Mesenchymal stem cell (in vitro differentiated cells and primary cell): ENCODE measurements at regions not wholly inside any gene's neighbourhood (a gene's known extent, or its start where the extent isn't known, plus 50 kb on each side); places are given as distances from the start of the nearest gene placed in this dataset.

Source experiments
- DNase-seq: peaks from one replicate; pipeline ENCODE4 v3.0.0-alpha.2; 2013
- H2AFZ ChIP-seq: one replicate; pipeline ENCODE4 v1.6.1; 2013; ENCODE audit warnings: low read depth, mild to moderate bottlenecking, control low read depth, inconsistent platforms, low read length, moderate library complexity
- H2AK5ac ChIP-seq: 2 replicates; pipeline ENCODE4 v1.6.1; 2013; ENCODE audit warnings: low read length, moderate library complexity, mild to moderate bottlenecking, inconsistent platforms; ENCODE audit not compliant: severe bottlenecking
- H2BK120ac ChIP-seq: one replicate; pipeline ENCODE4 v1.6.1; 2013; ENCODE audit warnings: low read depth, mild to moderate bottlenecking, inconsistent platforms, low read length, moderate library complexity
- H2BK12ac ChIP-seq, 2 experiments: one replicate each; pipeline ENCODE4 v1.6.1; 2013; ENCODE audit warnings: inconsistent platforms in 2 of 2, low read length in 2 of 2, mild to moderate bottlenecking in 2 of 2, moderate library complexity in 2 of 2, control low read depth in 1 of 2
- H2BK15ac ChIP-seq: one replicate; pipeline ENCODE4 v1.6.1; 2013; ENCODE audit warnings: mild to moderate bottlenecking, low read depth, inconsistent platforms; ENCODE audit not compliant: poor library complexity, severe bottlenecking
- H2BK5ac ChIP-seq: 2 replicates; pipeline ENCODE4 v1.6.1; 2013; ENCODE audit warnings: low read depth, mild to moderate bottlenecking, low read length, control low read depth, inconsistent platforms; ENCODE audit not compliant: poor library complexity, severe bottlenecking
- H3K14ac ChIP-seq, 2 experiments: one replicate each; pipeline ENCODE4 v1.6.1; 2013; ENCODE audit warnings: inconsistent platforms in 2 of 2, low read length in 2 of 2, control low read depth in 1 of 2, mild to moderate bottlenecking in 1 of 2, moderate library complexity in 1 of 2
- H3K18ac ChIP-seq, 2 experiments: one replicate each; pipeline ENCODE4 v1.6.1; 2013; ENCODE audit warnings: inconsistent platforms in 2 of 2, low read length in 2 of 2, control low read depth in 1 of 2, low read depth in 1 of 2, mild to moderate bottlenecking in 1 of 2
- H3K23ac ChIP-seq, 2 experiments: one replicate each; pipeline ENCODE4 v1.6.1; 2013; ENCODE audit warnings: inconsistent platforms in 2 of 2, low read length in 2 of 2, mild to moderate bottlenecking in 2 of 2, moderate library complexity in 2 of 2, control low read depth in 1 of 2
- H3K27ac ChIP-seq: 2 replicates; pipeline ENCODE4 v1.5.1; 2013; ENCODE audit warnings: mild to moderate bottlenecking, moderate library complexity, low read length, control low read depth, inconsistent platforms; ENCODE audit not compliant: poor library complexity, severe bottlenecking
- H3K27me3 ChIP-seq, 2 experiments: 2 replicates each; pipeline versions ENCODE4 v1.6.1 to v1.7.0; 2013; ENCODE audit warnings: low read length in 2 of 2, mild to moderate bottlenecking in 2 of 2, moderate library complexity in 2 of 2, control low read depth in 1 of 2, inconsistent platforms in 1 of 2; ENCODE audit not compliant: control insufficient read depth in 1 of 2, insufficient read depth in 1 of 2
- H3K36me3 ChIP-seq, 2 experiments: 2 replicates each; pipeline versions ENCODE4 v1.6.1 to v1.7.0; 2013; ENCODE audit warnings: low read length in 2 of 2, control low read depth in 1 of 2, inconsistent platforms in 1 of 2, low read depth in 1 of 2, mild to moderate bottlenecking in 1 of 2; ENCODE audit not compliant: insufficient read depth in 2 of 2, control insufficient read depth in 1 of 2
- H3K4ac ChIP-seq, 2 experiments: one replicate each; pipeline ENCODE4 v1.6.1; 2013; ENCODE audit warnings: inconsistent platforms in 2 of 2, low read length in 2 of 2, mild to moderate bottlenecking in 2 of 2, moderate library complexity in 2 of 2, control low read depth in 1 of 2, low read depth in 1 of 2
- H3K4me1 ChIP-seq: 2 replicates; pipeline ENCODE4 v1.6.1; 2013; ENCODE audit warnings: low read depth, low read length, control low read depth; ENCODE audit not compliant: control insufficient read depth, insufficient read depth
- H3K4me2 ChIP-seq: 2 replicates; pipeline ENCODE4 v1.6.1; 2013; ENCODE audit warnings: low read length, mild to moderate bottlenecking, inconsistent platforms; ENCODE audit not compliant: poor library complexity, severe bottlenecking
- H3K4me3 ChIP-seq, 2 experiments: 2 replicates each; pipeline versions ENCODE4 v1.5.1 to v1.7.0; 2013; ENCODE audit warnings: low read length in 2 of 2, mild to moderate bottlenecking in 2 of 2, control low read depth in 1 of 2, low read depth in 1 of 2; ENCODE audit not compliant: insufficient read depth in 1 of 2
- H3K79me1 ChIP-seq: replicated peaks from 2 replicates; pipeline ENCODE4 v1.6.1; 2013; ENCODE audit warnings: mild to moderate bottlenecking, control low read depth, low read length, inconsistent platforms; ENCODE audit not compliant: poor library complexity, severe bottlenecking
- H3K9ac ChIP-seq: 2 replicates; pipeline ENCODE4 v1.7.0; 2013; ENCODE audit warnings: mild to moderate bottlenecking, low read length, moderate library complexity
- H3K9me3 ChIP-seq: 2 replicates; pipeline ENCODE4 v1.7.0; 2013; ENCODE audit warnings: mild to moderate bottlenecking, low read length; ENCODE audit not compliant: control insufficient read depth
- H4K8ac ChIP-seq: one replicate; pipeline ENCODE4 v1.6.1; 2013; ENCODE audit warnings: inconsistent platforms, mild to moderate bottlenecking, low read length, moderate library complexity
- H4K91ac ChIP-seq: one replicate; pipeline ENCODE4 v1.6.1; 2013; ENCODE audit warnings: mild to moderate bottlenecking, low read length, inconsistent platforms
- WGBS: methylation state at CpG from one replicate; pipeline ENCODE4 v1.1.7; 2013; ENCODE audit warnings: mixed read lengths; 5-methylcytosine and 5-hydroxymethylcytosine counted together

DNA sequence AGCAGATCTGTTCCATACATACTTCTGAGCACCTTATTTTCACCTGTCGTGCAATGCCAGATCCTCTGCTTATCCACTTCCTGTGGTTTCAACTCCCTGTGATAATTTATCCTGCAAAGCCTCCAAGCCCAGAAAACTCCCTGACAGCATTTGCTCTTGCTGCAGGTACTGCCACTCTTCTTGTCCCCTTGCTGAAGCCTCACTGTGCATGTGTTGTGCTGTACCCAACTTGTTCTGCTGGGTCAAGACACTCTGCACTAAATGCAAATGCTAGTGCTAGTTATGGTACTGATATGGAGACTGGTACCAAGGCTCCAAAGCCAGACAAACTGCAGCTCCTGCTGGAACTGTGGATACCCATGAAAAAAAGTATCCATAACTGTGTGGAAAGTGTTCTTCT lies 315.4 kb upstream of the MIR17HG start:
- Histone ChIP-seq H2BK5ac (no peak overlapping the region), H3K14ac (no peak overlapping the region), H4K91ac (no peak overlapping the region), H3K27me3 (no peaks in the 10 kb centered on the region), H3K9me3 (no peaks in the 10 kb centered on the region), H2AFZ (no peak overlapping the region), H3K4me1 (no peaks in the 10 kb centered on the region), H3K4me2 (no peak overlapping the region), H3K27ac (no peak overlapping the region), H3K23ac (no peak overlapping the region), H3K4me3 (no peak overlapping the region), H4K8ac (no peak overlapping the region), H2BK120ac (no peak overlapping the region), H3K36me3 (no peaks in the 10 kb centered on the region), H2AK5ac (no peak overlapping the region), H2BK12ac (no peak overlapping the region), H3K4ac (no peak overlapping the region), H3K18ac (peak overlapping the region in 1 of 2 experiments; percentile 33), H3K9ac (no peak overlapping the region), H2BK15ac (no peak overlapping the region), H3K79me1 (no peaks in the 10 kb centered on the region)
- WGBS: 2% methylated on average over 1 of the region's 1 CpG
- no peak for DNase-seq

DNA sequence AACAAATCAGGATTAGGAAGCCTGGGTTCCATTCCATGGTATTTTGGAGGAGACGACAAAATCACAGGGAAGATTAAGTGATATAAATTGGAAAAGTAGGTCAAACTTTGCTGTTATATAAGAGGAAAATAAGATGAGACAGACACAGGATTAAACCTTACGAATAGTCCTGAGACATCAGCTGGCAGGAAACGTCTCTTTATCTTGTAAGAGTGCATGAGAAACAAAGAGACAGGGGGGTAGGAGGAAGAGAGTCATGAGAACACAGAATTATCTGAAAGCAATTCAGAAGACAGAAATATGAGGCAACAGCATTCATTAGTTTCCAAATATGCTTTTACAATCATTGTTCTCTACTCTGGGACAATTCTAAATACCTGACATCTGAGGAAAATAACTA lies 310.6 kb upstream of the MIR17HG start:
- WGBS: 73% methylated on average over 3 of the region's 3 CpGs
- H2BK15ac ChIP-seq: no peak overlapping the region
- H3K9me3 ChIP-seq: no peaks in the 10 kb centered on the region
- no peaks in the 10 kb centered on the region for H3K27me3 ChIP-seq
- H3K79me1 ChIP-seq: no peaks in the 10 kb centered on the region
- H2AK5ac ChIP-seq: no peak overlapping the region
- no peak overlapping the region for H4K8ac ChIP-seq
- H3K23ac ChIP-seq: no peak overlapping the region
- H3K27ac ChIP-seq: no peak overlapping the region
- no peak overlapping the region for H2AFZ ChIP-seq
- no peak overlapping the region for H2BK120ac ChIP-seq
- H2BK12ac ChIP-seq: no peak overlapping the region
- no peak overlapping the region for H3K9ac ChIP-seq
- H3K4me2 ChIP-seq: no peak overlapping the region
- H4K91ac ChIP-seq: no peak overlapping the region
- no peak overlapping the region for H2BK5ac ChIP-seq
- DNase-seq: no peak
- H3K18ac ChIP-seq: no peak overlapping the region
- H3K4ac ChIP-seq: no peak overlapping the region
- no peak overlapping the region for H3K4me3 ChIP-seq
- H3K14ac ChIP-seq: no peak overlapping the region
- H3K4me1 ChIP-seq: no peaks in the 10 kb centered on the region
- no peaks in the 10 kb centered on the region for H3K36me3 ChIP-seq

DNA sequence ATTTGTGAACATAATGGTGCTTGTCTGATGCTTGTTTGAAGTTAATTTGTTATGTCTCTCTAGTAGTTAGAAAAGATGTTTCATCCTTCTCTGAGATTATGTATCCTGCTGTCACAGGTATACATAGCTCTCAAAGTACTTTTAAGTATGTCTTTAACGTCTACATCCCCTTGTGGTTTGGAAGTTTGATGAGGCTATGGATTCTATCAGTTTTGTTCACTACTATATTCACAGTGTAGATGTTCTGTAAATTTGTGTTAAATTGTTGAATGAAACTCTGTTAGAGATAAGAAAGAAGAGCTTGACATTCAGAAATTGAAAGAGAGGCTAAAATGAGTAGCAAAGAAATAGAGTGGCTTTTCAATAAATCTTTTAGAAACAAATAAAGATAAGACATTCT lies 304.6 kb upstream of the MIR17HG start:
- no peak for DNase-seq
- no peak overlapping the region for H2BK15ac ChIP-seq
- H3K79me1 ChIP-seq: no peaks in the 10 kb centered on the region
- H2AK5ac ChIP-seq: no peak overlapping the region
- H3K9me3 ChIP-seq: no peaks in the 10 kb centered on the region
- no peak overlapping the region for H3K23ac ChIP-seq
- H3K36me3 ChIP-seq: no peaks in the 10 kb centered on the region
- H3K14ac ChIP-seq: no peak overlapping the region
- no peak overlapping the region for H2BK12ac ChIP-seq
- H4K8ac ChIP-seq: no peak overlapping the region
- no peak overlapping the region for H2BK5ac ChIP-seq
- H3K4me2 ChIP-seq: no peak overlapping the region
- no peak overlapping the region for H3K18ac ChIP-seq
- H3K4me1 ChIP-seq: no peaks in the 10 kb centered on the region
- no peak overlapping the region for H3K4ac ChIP-seq
- no peak overlapping the region for H2AFZ ChIP-seq
- H3K27ac ChIP-seq: no peak overlapping the region
- no peak overlapping the region for H2BK120ac ChIP-seq
- 89% methylated on average over 1 of the region's 1 CpG for WGBS
- H3K9ac ChIP-seq: no peak overlapping the region
- no peak overlapping the region for H3K4me3 ChIP-seq
- no peak overlapping the region for H4K91ac ChIP-seq
- no peaks in the 10 kb centered on the region for H3K27me3 ChIP-seq

DNA sequence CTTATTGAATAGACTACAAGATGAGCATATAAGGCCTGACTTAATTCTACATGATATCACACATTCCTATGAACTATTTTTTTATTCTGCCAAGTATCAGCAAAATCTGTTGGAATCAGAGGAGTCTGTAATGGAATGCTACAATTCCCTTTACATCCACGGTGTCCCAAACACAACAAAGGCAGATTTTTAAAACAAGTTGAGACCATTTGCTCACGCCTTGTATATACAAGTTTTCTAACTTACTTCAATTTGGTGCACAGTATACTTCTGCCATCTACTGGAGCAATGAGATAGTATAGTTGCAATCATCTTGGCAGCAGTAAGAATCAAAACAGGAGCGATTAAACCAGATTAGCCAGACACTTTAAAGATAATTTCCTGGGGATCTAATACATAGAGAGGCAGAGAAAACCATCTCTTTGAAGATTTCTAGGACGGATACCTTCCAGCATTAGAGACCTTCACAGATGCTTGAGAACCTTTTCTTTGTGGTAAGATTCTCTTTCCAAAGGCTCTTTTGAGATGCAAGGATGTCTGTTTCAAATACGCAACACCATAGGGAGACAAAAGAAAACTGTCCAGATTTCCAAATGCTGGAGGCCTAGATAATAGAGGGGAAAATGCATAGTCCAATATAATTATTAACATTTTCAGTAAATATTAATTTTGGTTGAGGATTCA lies 302.0 kb upstream of the MIR17HG start:
- no peak overlapping the region for H3K4me2 ChIP-seq
- H2AK5ac ChIP-seq: no peak overlapping the region
- H3K36me3 ChIP-seq: no peaks in the 10 kb centered on the region
- no peaks in the 10 kb centered on the region for H3K27me3 ChIP-seq
- H3K79me1 ChIP-seq: no peaks in the 10 kb centered on the region
- H3K23ac ChIP-seq: no peak overlapping the region
- H4K91ac ChIP-seq: no peak overlapping the region
- no peak overlapping the region for H2BK12ac ChIP-seq
- peak; percentile 17 for DNase-seq
- H2BK15ac ChIP-seq: no peak overlapping the region
- no peak overlapping the region for H3K9ac ChIP-seq
- no peak overlapping the region for H4K8ac ChIP-seq
- no peak overlapping the region for H2BK5ac ChIP-seq
- no peak overlapping the region for H3K14ac ChIP-seq
- H2AFZ ChIP-seq: no peak overlapping the region
- no peak overlapping the region for H3K4me3 ChIP-seq
- WGBS: 38% methylated on average over 3 of the region's 5 CpGs
- H3K18ac ChIP-seq: no peak overlapping the region
- no peak overlapping the region for H3K4ac ChIP-seq
- no peak overlapping the region for H2BK120ac ChIP-seq
- H3K4me1 ChIP-seq: no peaks in the 10 kb centered on the region
- no peaks in the 10 kb centered on the region for H3K9me3 ChIP-seq
- no peak overlapping the region for H3K27ac ChIP-seq
